Mucosa of stomach (tissue), 1 donor: ENCODE measurements at regions not wholly inside any gene's neighbourhood (a gene's known extent, or its start where the extent isn't known, plus 50 kb on each side); places are given as distances from the start of the nearest gene placed in this dataset.
"Not testable (repeated sequence)": the region's sequence is repeated elsewhere in the genome, so short reads cannot be mapped to it uniquely, and the experiment has no call there.

Experiments used
- H3K27me3 ChIP-seq: one replicate; pipeline ENCODE4 v1.7.0; 2013; ENCODE audit warnings: mild to moderate bottlenecking, low read length; ENCODE audit not compliant: control insufficient read depth, insufficient read depth
- H3K36me3 ChIP-seq: one replicate; pipeline ENCODE4 v1.7.0; 2013; ENCODE audit warnings: low read length; ENCODE audit not compliant: control insufficient read depth, insufficient read depth
- H3K4me1 ChIP-seq: one replicate; pipeline ENCODE4 v1.7.0; 2013; ENCODE audit warnings: mild to moderate bottlenecking, low read length; ENCODE audit not compliant: control insufficient read depth, insufficient read depth
- H3K4me3 ChIP-seq: one replicate; pipeline ENCODE4 v1.7.0; 2013; ENCODE audit warnings: low read length
- H3K9ac ChIP-seq: one replicate; pipeline ENCODE4 v1.7.0; 2013; ENCODE audit warnings: mild to moderate bottlenecking, low read length, moderate library complexity
- H3K9me3 ChIP-seq: one replicate; pipeline ENCODE4 v1.7.0; 2013; ENCODE audit warnings: mild to moderate bottlenecking, low read length, moderate library complexity; ENCODE audit not compliant: control insufficient read depth
- donor health status: Pancreatic carcinoma.

GRCh38 chr12:90682398-90682797, 272.6 kb downstream of the CCER1 start:
- Histone ChIP-seq H3K4me1 (no peaks in the 10 kb centered on the region), H3K27me3 (no peaks in the 10 kb centered on the region), H3K36me3 (no peaks in the 10 kb centered on the region), H3K9me3 (no peaks in the 10 kb centered on the region), H3K9ac (no peak overlapping the region), H3K4me3 (no peak overlapping the region)

DNA sequence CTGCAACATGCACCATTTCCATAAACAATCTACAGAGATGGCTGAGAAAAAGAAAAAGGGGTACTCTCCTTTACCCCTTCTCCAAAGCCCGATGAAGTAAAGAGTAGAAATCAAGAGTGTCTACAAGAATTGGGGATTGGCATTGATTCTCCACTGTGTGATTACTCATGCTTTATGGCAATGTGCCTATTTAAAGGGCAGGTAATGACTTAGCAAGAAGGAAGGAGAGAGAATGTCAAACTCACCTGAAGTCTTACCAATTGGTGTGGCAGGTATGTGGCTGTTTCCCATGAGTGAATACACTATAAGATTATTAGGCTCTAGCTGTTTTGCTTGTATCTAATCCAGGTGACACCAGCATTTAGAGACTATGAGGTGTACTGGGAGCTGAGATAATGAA, 275.3 kb downstream of the CCER1 start:
- H3K9ac ChIP-seq: no peak overlapping the region
- no peaks in the 10 kb centered on the region for H3K9me3 ChIP-seq
- H3K36me3 ChIP-seq: no peaks in the 10 kb centered on the region
- no peak overlapping the region for H3K4me3 ChIP-seq
- H3K4me1 ChIP-seq: no peaks in the 10 kb centered on the region
- H3K27me3 ChIP-seq: no peaks in the 10 kb centered on the region

- no peaks in the 10 kb centered on the region for H3K9me3 ChIP-seq
These were observed 277.4 kb downstream of the CCER1 start for GRCh38 chr12:90677552-90677951.

DNA sequence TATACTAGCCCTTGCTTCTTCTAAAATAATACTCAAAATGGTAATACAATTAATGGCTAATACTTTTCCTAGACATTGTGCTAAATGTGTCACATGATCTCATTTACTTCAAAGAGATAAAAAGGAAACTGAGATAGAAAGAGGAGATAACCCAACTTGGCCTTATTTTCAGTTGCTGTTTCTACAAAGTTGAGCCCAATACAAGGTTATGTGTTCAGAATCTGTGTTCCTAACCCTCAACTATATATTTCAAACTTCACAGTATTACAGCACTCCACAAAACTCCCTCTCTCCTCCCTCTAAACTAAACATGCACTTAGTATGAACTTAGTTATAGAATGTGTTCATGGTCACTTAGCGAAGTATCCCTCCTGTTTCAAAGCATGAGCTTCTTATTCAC, 277.9 kb downstream of the CCER1 start:
- Histone ChIP-seq H3K27me3 (no peaks in the 10 kb centered on the region), H3K9ac (no peak overlapping the region), H3K4me1 (no peaks in the 10 kb centered on the region), H3K4me3 (no peak overlapping the region), H3K9me3 (no peaks in the 10 kb centered on the region), H3K36me3 (no peaks in the 10 kb centered on the region)

More at GRCh38 chr12:90677552-90677951, 277.4 kb downstream of the CCER1 start:
- H3K27me3 ChIP-seq: no peaks in the 10 kb centered on the region
- no peaks in the 10 kb centered on the region for H3K4me1 ChIP-seq
- no peaks in the 10 kb centered on the region for H3K36me3 ChIP-seq
- H3K9ac ChIP-seq: no peak overlapping the region
- H3K4me3 ChIP-seq: no peak overlapping the region

GRCh38 chr12:90675106-90675505, 279.9 kb downstream of the CCER1 start:
- Histone ChIP-seq H3K4me1 (no peaks in the 10 kb centered on the region), H3K27me3 (no peaks in the 10 kb centered on the region), H3K36me3 (no peaks in the 10 kb centered on the region), H3K9ac (no peak overlapping the region), H3K9me3 (no peaks in the 10 kb centered on the region), H3K4me3 (no peak overlapping the region)

- Histone ChIP-seq H3K4me3 (no peak overlapping the region), H3K27me3 (no peaks in the 10 kb centered on the region), H3K36me3 (no peaks in the 10 kb centered on the region), H3K4me1 (no peaks in the 10 kb centered on the region), H3K9me3 (no peaks in the 10 kb centered on the region), H3K9ac (no peak overlapping the region)
These were observed 282.9 kb downstream of the CCER1 start for GRCh38 chr12:90672081-90672480.

DNA sequence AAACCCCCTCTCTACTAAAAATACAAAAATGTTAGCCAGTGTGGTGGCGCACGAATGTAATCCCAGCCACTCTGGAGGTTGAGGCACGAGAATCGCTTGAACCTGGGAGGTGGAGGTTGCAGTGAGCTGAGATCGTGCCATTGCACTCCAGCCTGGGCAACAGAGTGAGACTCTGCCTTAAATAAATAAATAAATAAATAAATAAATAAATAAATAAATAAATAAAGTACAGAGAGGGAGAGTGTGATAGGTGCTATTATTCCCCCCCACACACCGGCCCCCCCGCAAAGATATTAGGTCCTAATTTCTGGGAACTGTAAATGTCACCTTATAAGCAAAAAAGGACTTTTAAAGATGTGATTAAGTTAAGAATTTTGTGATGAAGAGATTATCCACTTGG, 291.0 kb downstream of the CCER1 start:
- not testable (repeated sequence) for H3K36me3 ChIP-seq, H3K27me3 ChIP-seq, H3K4me3 ChIP-seq, H3K9ac ChIP-seq, H3K4me1 ChIP-seq, H3K9me3 ChIP-seq

GRCh38 chr12:90659060-90659459, 295.9 kb downstream of the CCER1 start:
- H3K36me3 ChIP-seq: no peaks in the 10 kb centered on the region
- no peak overlapping the region for H3K4me3 ChIP-seq
- H3K27me3 ChIP-seq: no peaks in the 10 kb centered on the region
- no peaks in the 10 kb centered on the region for H3K4me1 ChIP-seq
- H3K9ac ChIP-seq: no peak overlapping the region
- H3K9me3 ChIP-seq: no peaks in the 10 kb centered on the region

GRCh38 chr12:90653040-90653439, 301.9 kb downstream of the CCER1 start:
- no peak overlapping the region for H3K4me3 ChIP-seq
- no peak overlapping the region for H3K9ac ChIP-seq
- H3K36me3 ChIP-seq: no peaks in the 10 kb centered on the region
- no peaks in the 10 kb centered on the region for H3K27me3 ChIP-seq
- H3K4me1 ChIP-seq: no peaks in the 10 kb centered on the region
- no peaks in the 10 kb centered on the region for H3K9me3 ChIP-seq

DNA sequence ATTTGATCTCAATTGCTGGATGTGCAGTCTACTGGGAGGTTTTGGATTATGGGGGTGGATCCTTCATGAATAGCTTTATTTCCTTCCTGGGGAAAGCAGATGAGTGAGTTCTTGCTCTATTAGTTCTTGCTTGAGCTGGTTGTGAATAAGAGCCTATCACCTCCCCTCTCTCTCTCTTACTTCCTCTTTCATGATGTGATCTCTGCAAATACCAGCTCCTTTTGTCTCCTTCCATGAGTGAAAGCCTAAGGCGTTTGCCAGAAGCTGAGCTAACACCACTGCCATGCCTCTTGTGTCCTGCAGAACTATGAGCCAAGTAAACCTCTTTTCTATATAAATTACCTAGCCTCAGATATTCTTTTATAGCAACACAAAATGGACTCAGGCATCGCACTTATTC, 302.7 kb downstream of the CCER1 start:
- Histone ChIP-seq H3K4me1 (no peaks in the 10 kb centered on the region), H3K9me3 (no peaks in the 10 kb centered on the region), H3K27me3 (no peaks in the 10 kb centered on the region), H3K4me3 (no peak overlapping the region), H3K36me3 (no peaks in the 10 kb centered on the region), H3K9ac (no peak overlapping the region)

- H3K27me3 ChIP-seq: no peaks in the 10 kb centered on the region
- no peak overlapping the region for H3K9ac ChIP-seq
- no peaks in the 10 kb centered on the region for H3K9me3 ChIP-seq
- H3K36me3 ChIP-seq: no peaks in the 10 kb centered on the region
- no peaks in the 10 kb centered on the region for H3K4me1 ChIP-seq
- H3K4me3 ChIP-seq: no peak overlapping the region
These were observed 309.8 kb downstream of the CCER1 start for GRCh38 chr12:90645181-90645580.

GRCh38 chr12:90631591-90632212, 323.3 kb downstream of the CCER1 start:
- H3K9me3 ChIP-seq: no peaks in the 10 kb centered on the region

GRCh38 chr12:90630006-90630405, 325.0 kb downstream of the CCER1 start:
- Histone ChIP-seq H3K9me3 (no peaks in the 10 kb centered on the region), H3K4me1 (no peaks in the 10 kb centered on the region), H3K4me3 (no peak overlapping the region), H3K36me3 (no peaks in the 10 kb centered on the region), H3K9ac (no peak overlapping the region), H3K27me3 (no peaks in the 10 kb centered on the region)

More at GRCh38 chr12:90631591-90632212, 323.3 kb downstream of the CCER1 start:
- Histone ChIP-seq H3K9ac (no peak overlapping the region), H3K27me3 (no peaks in the 10 kb centered on the region), H3K4me3 (no peak overlapping the region), H3K4me1 (no peaks in the 10 kb centered on the region), H3K36me3 (no peaks in the 10 kb centered on the region)
